ENCODE measurements at regions not wholly inside any gene's neighbourhood (a gene's known extent, or its start where the extent isn't known, plus 50 kb on each side); places are given as distances from the start of the nearest gene placed in this dataset.
"Not testable (repeated sequence)": the region's sequence is repeated elsewhere in the genome, so short reads cannot be mapped to it uniquely, and the experiment has no call there.

DNA sequence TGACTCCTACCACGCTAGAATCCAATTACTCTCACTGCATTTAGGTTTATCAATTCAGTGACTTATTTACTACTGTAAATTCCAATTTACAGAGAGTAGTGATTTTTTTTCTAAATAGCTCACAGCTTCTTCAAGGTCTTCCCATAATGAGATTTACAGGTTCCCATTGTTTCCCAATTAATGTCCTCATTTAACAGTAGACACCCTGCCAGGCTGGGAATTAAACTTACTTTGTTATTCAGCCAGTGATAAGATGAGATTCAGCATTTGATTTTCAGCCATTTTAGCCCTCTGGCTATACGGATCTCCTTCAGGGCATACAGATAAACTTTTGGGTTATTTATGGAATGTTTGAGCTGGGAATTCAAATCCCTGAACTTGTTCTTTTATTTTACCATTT is 582.9 kb upstream of the EYS start:
- Histone ChIP-seq H3K9me3 (no peaks in the 10 kb centered on the region), H3K4me3 (no peak overlapping the region), H3K27ac (no peak overlapping the region), H3K36me3 (no peaks in the 10 kb centered on the region), H3K27me3 (no peaks in the 10 kb centered on the region), H3K4me1 (no peaks in the 10 kb centered on the region)
- no peak for DNase-seq (ENCODE audit: low spot score)
- TF ChIP-seq, protein P1, sequence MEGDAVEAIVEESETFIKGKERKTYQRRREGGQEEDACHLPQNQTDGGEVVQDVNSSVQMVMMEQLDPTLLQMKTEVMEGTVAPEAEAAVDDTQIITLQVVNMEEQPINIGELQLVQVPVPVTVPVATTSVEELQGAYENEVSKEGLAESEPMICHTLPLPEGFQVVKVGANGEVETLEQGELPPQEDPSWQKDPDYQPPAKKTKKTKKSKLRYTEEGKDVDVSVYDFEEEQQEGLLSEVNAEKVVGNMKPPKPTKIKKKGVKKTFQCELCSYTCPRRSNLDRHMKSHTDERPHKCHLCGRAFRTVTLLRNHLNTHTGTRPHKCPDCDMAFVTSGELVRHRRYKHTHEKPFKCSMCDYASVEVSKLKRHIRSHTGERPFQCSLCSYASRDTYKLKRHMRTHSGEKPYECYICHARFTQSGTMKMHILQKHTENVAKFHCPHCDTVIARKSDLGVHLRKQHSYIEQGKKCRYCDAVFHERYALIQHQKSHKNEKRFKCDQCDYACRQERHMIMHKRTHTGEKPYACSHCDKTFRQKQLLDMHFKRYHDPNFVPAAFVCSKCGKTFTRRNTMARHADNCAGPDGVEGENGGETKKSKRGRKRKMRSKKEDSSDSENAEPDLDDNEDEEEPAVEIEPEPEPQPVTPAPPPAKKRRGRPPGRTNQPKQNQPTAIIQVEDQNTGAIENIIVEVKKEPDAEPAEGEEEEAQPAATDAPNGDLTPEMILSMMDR (IDR thresholded peaks at IDR 0.05), result no peak

DNA sequence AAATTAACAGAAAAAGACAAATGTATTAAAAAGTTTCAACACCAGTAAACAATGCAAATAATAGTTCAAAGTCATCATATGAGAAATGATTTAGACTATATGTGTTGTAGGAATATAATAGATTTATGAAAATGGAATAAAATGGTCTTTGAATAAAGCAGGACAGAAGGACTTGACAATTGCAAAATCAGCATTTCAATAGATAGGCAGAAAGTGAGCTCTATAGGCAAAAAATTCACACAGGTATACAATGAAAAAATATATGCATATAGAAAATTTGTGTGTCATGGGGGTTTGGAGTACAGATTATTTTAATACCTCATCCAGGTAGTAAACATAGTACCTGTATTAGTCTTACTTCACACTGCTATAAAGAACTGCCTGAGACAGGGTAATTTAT is 571.1 kb upstream of the EYS start:
- TF ChIP-seq, protein P1 (IDR thresholded peaks at IDR 0.05), result no peak
- Histone ChIP-seq H3K4me3 (no peak overlapping the region), H3K4me1 (no peaks in the 10 kb centered on the region), H3K27me3 (no peaks in the 10 kb centered on the region), H3K9me3 (no peaks in the 10 kb centered on the region), H3K27ac (no peak overlapping the region), H3K36me3 (no peaks in the 10 kb centered on the region)
- no peak for DNase-seq (ENCODE audit: low spot score)

DNA sequence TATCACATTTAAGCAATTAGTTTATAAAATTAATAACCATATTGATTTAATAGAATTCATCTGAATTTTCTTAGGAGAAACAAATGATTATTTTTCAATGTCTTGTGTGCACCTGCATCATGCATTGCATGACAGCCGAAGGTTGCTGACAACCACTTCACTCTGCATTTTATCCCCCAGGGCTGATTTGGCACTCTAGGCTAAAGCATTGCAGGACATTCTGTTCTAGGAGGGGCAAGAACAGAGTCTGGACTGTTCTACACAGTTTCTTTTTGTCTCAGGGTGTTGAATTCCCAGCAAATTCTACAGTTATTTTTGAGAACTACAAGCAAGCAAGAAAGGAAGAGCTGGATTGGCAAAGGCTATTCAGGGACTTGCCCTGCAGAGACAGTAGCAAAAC is 570.4 kb upstream of the EYS start:
- Histone ChIP-seq H3K4me1 (no peaks in the 10 kb centered on the region), H3K36me3 (no peaks in the 10 kb centered on the region), H3K9me3 (no peaks in the 10 kb centered on the region), H3K4me3 (no peak overlapping the region), H3K27me3 (no peaks in the 10 kb centered on the region), H3K27ac (no peak overlapping the region)
- no peak for DNase-seq (ENCODE audit: low spot score)
- TF ChIP-seq, protein P1 (IDR thresholded peaks at IDR 0.05), result no peak

DNA sequence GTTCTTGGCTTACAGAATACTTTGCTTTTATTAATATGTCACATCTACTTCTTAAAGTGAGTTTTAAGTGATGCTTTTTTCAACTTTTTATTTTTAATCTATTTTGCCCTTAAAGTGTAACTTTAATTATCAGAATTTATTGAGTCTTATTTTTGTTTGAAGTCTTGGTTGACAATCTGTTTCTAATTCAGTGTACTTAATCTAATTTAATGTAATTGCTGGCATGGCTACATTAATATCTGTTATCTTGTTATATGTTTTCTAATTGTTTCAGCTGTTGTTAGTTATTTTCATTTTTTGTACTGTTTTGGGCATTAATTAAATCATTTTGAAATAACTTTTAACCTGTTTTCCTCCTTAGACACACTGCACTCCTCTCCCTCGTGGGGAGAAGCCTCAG is 558.7 kb upstream of the EYS start:
- Histone ChIP-seq H3K27me3 (no peaks in the 10 kb centered on the region), H3K9me3 (peaks cover 0 to 3% of the 10 kb centered on the region in 2 donors), H3K4me1 (no peaks in the 10 kb centered on the region), H3K27ac (no peak overlapping the region), H3K4me3 (no peak overlapping the region), H3K36me3 (no peaks in the 10 kb centered on the region)
- DNase-seq (ENCODE audit: low spot score), result no peak
- TF ChIP-seq, protein P1 (IDR thresholded peaks at IDR 0.05), result no peak

DNA sequence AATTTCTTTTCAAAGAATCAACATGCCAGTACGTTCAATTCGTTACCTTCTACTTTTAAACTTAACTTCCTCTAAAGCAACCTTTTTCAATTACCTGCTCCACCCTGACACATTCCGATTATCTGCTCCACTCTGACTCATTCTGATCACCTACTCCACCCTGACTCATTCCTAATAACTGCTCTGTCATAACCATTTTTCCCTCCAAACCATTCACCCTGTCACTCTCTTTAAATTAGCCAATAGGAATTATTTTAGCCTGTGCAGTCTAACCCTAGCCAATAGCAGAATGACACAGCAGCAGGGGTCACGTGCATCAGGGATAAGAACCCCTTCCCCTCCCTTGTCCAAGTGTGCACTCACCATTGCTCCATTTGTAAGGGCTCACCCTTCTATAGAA is 557.4 kb upstream of the EYS start:
- H3K4me1 ChIP-seq, result no peaks in the 10 kb centered on the region
- TF ChIP-seq, protein P1 (IDR thresholded peaks at IDR 0.05), result no peak
- H3K36me3 ChIP-seq, result no peaks in the 10 kb centered on the region
- no peaks in the 10 kb centered on the region for H3K27me3 ChIP-seq
- H3K27ac ChIP-seq, result no peak overlapping the region
- H3K9me3 ChIP-seq, result peaks cover 0 to 7% of the 10 kb centered on the region in 2 donors
- DNase-seq (ENCODE audit: low spot score), result no peak
- no peak overlapping the region for H3K4me3 ChIP-seq

DNA sequence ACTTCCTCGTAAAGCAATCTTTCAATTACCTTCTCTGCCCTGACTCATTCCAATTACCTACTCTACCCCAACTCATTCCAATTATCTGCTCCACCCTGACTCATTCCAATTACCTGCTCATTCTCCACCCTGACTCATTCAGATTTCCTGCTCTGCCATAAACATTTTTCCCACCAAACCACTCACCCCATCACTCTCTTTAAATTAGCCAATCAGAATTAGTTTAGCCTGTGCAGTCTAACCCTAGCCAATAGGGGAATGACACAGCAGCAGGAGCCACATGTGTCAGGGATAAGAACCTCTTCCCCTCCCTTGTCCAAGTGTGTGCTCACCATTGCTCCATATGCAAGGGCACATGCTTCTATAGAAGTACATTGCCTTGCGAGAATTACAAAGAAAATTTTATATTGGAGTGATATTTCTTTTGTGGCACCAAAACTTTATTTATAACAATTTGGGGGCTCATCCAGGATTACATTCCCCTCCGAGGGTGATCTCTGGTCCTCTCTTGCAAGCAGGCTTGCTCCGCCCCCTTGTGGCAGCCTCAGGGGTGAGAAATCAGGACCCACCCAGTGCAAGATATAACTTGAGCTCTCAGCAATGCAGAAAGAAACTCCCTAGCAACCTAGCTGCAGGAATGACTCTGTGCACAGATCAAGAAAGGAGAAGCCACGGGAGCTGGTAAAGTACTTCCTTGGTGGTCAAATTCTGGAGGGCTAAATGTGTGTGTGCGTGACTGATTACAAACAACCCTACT is 551.9 kb upstream of the EYS start:
- not testable (repeated sequence) for H3K36me3 ChIP-seq; H3K4me1 ChIP-seq; H3K27ac ChIP-seq; H3K4me3 ChIP-seq; DNase-seq (ENCODE audit: low spot score); H3K27me3 ChIP-seq
- peaks cover 0 to 28% of the 10 kb centered on the region in 2 donors for H3K9me3 ChIP-seq

Data from right atrium auricular region (tissue), 2 donors.